ENCODE measurements at regions not wholly inside any gene's neighbourhood (a gene's known extent, or its start where the extent isn't known, plus 50 kb on each side); places are given as distances from the start of the nearest gene placed in this dataset.

- no peaks in the 10 kb centered on the region for H3K27me3 ChIP-seq (ENCODE audit: insufficient read depth, low read depth, severe bottlenecking)
- no peak for DNase-seq
- no peaks in the 10 kb centered on the region for H3K36me3 ChIP-seq
- no peak for TF ChIP-seq CTCF (IDR thresholded peaks at IDR 0.05; ENCODE audit: low read depth, low read length)
- H3K27ac ChIP-seq, result no peak overlapping the region
- no peak overlapping the region for H3K4me3 ChIP-seq (ENCODE audit: low read depth, low read length)
- no peaks in the 10 kb centered on the region for H3K9me3 ChIP-seq (ENCODE audit: severe bottlenecking)
Measured at GRCh38 chr13:75055296-75055695, 426.7 kb downstream of the TBC1D4 start.

DNA sequence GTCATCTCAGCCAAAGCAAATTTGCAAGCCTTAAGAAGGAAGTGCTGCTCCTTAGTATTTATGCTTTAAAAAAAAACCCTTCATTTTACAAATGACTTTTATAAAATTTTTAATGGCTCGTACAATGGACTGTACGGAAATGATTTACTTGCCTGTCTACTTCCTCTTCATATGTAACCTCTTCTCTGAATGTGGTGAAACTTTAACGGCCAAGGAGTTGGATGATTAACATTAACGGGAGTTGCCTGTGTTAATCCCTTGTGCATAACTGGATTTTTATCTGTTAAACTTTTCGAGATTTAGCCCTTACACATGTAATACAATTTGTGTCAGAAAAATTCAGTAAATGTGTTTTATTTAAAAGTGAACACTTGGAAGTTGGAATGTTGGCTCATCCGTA lies 429.4 kb downstream of the TBC1D4 start:
- TF ChIP-seq CTCF (IDR thresholded peaks at IDR 0.05; ENCODE audit: low read depth, low read length), result no peak
- Histone ChIP-seq H3K27ac (no peak overlapping the region), H3K4me3 (ENCODE audit: low read depth, low read length) (no peak overlapping the region), H3K9me3 (ENCODE audit: severe bottlenecking) (no peaks in the 10 kb centered on the region), H3K27me3 (ENCODE audit: insufficient read depth, low read depth, severe bottlenecking) (no peaks in the 10 kb centered on the region), H3K36me3 (no peaks in the 10 kb centered on the region)
- DNase-seq, result no peak

DNA sequence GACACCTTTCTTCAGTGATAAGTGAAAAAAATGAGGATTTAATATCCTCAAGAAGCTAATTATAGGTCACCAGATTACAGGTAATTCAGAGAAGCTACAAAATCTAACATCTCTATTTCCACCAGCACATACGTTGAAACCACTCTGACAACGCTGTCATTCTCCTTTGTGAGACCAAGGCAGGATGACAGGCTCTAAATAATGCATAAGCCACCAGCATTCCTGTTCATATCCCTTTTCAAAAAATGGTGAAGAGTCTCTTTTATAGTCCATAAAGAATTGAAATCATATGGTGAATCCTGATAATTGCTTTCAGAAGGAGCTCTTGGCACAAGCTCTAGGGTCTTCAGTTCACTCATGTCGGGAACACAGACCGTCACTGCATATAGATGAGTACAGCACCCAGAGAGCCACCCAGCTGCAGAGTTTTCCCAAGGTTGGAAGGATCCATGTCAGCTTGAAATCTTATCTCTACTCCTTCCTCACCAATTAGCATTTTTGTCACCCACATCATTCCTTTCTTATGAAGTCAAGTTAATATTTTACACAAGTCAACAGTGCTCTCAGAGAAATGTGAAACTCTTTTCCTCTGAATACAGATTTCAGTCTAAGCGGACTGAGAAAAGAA lies 431.4 kb downstream of the TBC1D4 start:
- no peak for TF ChIP-seq CTCF (IDR thresholded peaks at IDR 0.05; ENCODE audit: low read depth, low read length)
- Histone ChIP-seq H3K9me3 (ENCODE audit: severe bottlenecking) (no peaks in the 10 kb centered on the region), H3K4me3 (ENCODE audit: low read depth, low read length) (no peak overlapping the region), H3K27me3 (ENCODE audit: insufficient read depth, low read depth, severe bottlenecking) (no peaks in the 10 kb centered on the region), H3K27ac (no peak overlapping the region), H3K36me3 (no peaks in the 10 kb centered on the region)
- DNase-seq, result no peak

DNA sequence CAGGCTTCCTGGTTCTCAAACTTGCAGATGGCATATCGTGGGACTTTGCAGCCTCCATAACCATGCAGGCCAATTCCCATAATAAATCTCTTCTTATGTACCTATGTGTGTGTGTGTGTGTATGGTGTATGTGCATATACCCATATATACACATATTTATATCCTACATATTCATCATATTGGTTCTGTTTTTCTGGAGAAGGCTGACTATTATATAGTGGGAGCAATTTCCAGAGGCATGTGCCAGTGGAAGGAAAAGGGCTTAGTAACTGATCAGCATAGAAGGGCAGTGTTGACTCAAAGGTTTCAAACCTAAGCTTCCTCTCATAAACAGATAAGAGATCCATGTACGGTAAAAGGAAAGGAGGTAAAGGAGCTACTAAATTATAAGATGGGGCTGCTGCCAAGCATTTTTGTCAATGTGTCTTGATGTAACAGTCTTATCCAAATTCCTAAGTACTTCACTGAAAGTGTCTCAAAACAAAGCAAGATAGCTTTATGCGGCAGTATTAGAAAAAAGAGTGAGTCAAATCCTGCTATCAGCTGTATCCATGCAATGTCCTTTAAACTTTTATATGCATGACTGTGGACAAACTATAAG lies 432.1 kb downstream of the TBC1D4 start:
- no peak overlapping the region for H3K4me3 ChIP-seq (ENCODE audit: low read depth, low read length)
- TF ChIP-seq CTCF (IDR thresholded peaks at IDR 0.05; ENCODE audit: low read depth, low read length), result no peak
- no peaks in the 10 kb centered on the region for H3K9me3 ChIP-seq (ENCODE audit: severe bottlenecking)
- H3K27me3 ChIP-seq (ENCODE audit: insufficient read depth, low read depth, severe bottlenecking), result no peaks in the 10 kb centered on the region
- no peak for DNase-seq
- no peak overlapping the region for H3K27ac ChIP-seq
- H3K36me3 ChIP-seq, result no peaks in the 10 kb centered on the region

DNA sequence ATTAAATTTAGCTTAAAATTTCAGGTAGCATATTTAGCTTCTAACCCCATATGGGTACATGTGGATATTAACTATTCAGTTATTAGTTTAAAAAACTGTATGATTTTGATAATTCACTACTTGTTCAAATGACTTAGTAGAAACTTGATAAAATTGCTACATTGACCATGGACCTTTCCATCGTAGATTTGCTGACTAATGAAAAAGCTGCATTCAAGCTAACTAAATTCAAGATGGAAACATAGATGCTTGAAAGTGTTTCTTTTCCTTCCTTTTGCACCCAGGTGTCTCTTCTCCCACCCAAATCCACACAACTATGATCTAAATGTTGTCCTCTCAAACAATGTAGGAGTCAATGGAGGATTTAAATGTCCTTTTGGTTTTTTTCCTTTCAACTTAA lies 439.2 kb downstream of the TBC1D4 start:
- TF ChIP-seq CTCF (IDR thresholded peaks at IDR 0.05; ENCODE audit: low read depth, low read length), result no peak
- no peaks in the 10 kb centered on the region for H3K36me3 ChIP-seq
- no peak overlapping the region for H3K4me3 ChIP-seq (ENCODE audit: low read depth, low read length)
- H3K9me3 ChIP-seq (ENCODE audit: severe bottlenecking), result no peaks in the 10 kb centered on the region
- H3K27ac ChIP-seq, result no peak overlapping the region
- DNase-seq, result no peak
- no peaks in the 10 kb centered on the region for H3K27me3 ChIP-seq (ENCODE audit: insufficient read depth, low read depth, severe bottlenecking)

Measured in WERI-Rb-1 (cell line).